ENCODE measurements at regions not wholly inside any gene's neighbourhood (a gene's known extent, or its start where the extent isn't known, plus 50 kb on each side); places are given as distances from the start of the nearest gene placed in this dataset.

DNA sequence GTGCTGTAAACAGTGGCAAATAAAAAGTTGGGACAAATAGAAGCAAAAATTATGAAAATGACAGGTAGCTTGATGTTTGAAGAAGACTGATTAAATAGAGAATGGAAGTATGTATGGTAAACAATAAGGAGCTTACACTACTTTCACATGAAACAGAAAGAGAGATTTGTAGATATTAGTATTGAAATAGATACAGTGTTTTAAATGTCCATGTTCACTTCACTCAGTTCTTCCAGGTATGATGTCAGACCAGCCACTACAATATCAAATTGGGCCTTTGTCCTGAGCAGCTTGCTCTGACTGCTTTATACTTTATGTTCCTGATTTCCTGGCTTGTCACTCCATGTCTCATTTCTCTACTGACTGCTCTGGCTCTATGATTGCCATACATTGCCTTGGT is 107.5 kb downstream of the CENPW start:
- no peak for DNase-seq
- Histone ChIP-seq H3K36me3 (no peaks in the 10 kb centered on the region), H3K9me3 (no peaks in the 10 kb centered on the region), H3K4me3 (no peak overlapping the region), H3K27ac (no peak overlapping the region), H3K27me3 (no peaks in the 10 kb centered on the region), H3K4me1 (peaks cover 0 to 4% of the 10 kb centered on the region in 2 donors)
- TF ChIP-seq, protein P1, sequence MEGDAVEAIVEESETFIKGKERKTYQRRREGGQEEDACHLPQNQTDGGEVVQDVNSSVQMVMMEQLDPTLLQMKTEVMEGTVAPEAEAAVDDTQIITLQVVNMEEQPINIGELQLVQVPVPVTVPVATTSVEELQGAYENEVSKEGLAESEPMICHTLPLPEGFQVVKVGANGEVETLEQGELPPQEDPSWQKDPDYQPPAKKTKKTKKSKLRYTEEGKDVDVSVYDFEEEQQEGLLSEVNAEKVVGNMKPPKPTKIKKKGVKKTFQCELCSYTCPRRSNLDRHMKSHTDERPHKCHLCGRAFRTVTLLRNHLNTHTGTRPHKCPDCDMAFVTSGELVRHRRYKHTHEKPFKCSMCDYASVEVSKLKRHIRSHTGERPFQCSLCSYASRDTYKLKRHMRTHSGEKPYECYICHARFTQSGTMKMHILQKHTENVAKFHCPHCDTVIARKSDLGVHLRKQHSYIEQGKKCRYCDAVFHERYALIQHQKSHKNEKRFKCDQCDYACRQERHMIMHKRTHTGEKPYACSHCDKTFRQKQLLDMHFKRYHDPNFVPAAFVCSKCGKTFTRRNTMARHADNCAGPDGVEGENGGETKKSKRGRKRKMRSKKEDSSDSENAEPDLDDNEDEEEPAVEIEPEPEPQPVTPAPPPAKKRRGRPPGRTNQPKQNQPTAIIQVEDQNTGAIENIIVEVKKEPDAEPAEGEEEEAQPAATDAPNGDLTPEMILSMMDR (IDR thresholded peaks at IDR 0.05) = no peak
- no peak for TF ChIP-seq POLR2A (IDR thresholded peaks at IDR 0.05)
- intact Hi-C loops (cut with DNase I; ENCODE audit: low total_unique reads) = no loop called here

DNA sequence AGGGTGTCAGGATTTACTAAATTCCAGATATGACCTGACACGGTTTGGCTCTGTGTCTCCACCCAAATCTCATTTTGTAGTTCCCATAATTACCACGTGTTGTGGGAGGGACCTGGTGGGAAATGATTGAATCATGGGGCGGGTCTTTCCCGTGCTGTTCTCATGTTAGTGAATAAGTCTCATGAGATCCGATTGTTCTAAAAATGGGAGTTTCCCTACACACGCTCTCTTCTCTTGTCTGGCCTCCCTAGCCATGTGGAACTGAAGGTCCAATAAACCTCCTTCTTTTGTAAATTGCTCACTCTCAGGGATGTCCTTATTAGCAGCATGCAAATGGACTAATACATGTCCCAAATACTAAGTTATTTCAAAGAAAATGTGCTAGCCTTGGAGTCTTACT is 121.1 kb downstream of the CENPW start:
- Histone ChIP-seq H3K4me3 (no peak overlapping the region), H3K36me3 (no peaks in the 10 kb centered on the region), H3K27me3 (no peaks in the 10 kb centered on the region), H3K4me1 (no peaks in the 10 kb centered on the region), H3K9me3 (no peaks in the 10 kb centered on the region), H3K27ac (no peak overlapping the region)
- no peak for DNase-seq
- intact Hi-C loops (cut with DNase I; ENCODE audit: low total_unique reads) = no loop called here
- no peak for TF ChIP-seq POLR2A (IDR thresholded peaks at IDR 0.05)
- TF ChIP-seq, protein P1 (IDR thresholded peaks at IDR 0.05) = no peak

DNA sequence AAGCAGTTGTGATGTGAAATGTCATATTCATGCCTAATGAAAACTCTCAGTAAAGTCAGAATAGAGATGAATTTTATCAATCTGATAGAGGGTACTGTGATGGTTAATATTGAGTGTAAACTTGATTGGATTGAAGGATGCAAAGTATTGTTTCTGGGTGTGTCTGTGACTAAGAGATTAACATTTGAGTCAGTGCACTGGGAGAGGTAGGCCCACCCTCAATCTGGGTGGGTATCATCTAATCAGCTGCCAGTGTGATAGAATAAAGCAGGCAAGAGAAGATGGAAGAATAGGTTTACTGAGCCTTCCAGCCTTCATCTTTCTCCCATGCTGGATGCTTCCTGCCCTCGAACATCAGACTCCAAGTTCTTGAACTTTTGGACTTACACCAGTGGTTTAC is 124.3 kb downstream of the CENPW start:
- H3K4me1 ChIP-seq = no peaks in the 10 kb centered on the region
- DNase-seq = no peak
- no peak overlapping the region for H3K4me3 ChIP-seq
- intact Hi-C loops (cut with DNase I; ENCODE audit: low total_unique reads) = no loop called here
- no peaks in the 10 kb centered on the region for H3K9me3 ChIP-seq
- no peak overlapping the region for H3K27ac ChIP-seq
- H3K27me3 ChIP-seq = no peaks in the 10 kb centered on the region
- TF ChIP-seq, protein P1 (IDR thresholded peaks at IDR 0.05) = no peak
- TF ChIP-seq POLR2A (IDR thresholded peaks at IDR 0.05) = no peak
- H3K36me3 ChIP-seq = no peaks in the 10 kb centered on the region

DNA sequence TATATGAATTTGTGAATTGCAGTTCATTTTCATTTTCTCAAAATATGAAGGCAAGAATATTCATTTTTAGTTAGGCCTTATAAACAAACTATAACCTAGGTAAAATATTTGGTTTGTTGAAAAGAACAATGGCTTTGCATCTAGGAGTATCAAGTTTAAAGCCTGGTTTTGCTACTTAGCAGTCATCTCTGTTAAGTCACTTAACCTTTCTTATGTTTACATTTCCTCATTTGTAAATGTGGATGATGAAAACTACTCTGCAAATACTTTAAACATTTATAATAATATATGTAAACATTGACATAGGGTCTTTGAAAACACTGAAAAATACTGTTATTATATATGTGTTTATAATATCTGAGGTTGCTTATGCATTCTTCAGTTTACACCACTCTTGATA is 135.5 kb downstream of the CENPW start:
- H3K4me1 ChIP-seq = no peaks in the 10 kb centered on the region
- H3K27me3 ChIP-seq = no peaks in the 10 kb centered on the region
- no peak for TF ChIP-seq POLR2A (IDR thresholded peaks at IDR 0.05)
- TF ChIP-seq, protein P1 (IDR thresholded peaks at IDR 0.05) = no peak
- intact Hi-C loops (cut with DNase I; ENCODE audit: low total_unique reads) = no loop called here
- H3K9me3 ChIP-seq = no peaks in the 10 kb centered on the region
- H3K4me3 ChIP-seq = no peak overlapping the region
- no peak overlapping the region for H3K27ac ChIP-seq
- DNase-seq = no peak
- H3K36me3 ChIP-seq = no peaks in the 10 kb centered on the region

DNA sequence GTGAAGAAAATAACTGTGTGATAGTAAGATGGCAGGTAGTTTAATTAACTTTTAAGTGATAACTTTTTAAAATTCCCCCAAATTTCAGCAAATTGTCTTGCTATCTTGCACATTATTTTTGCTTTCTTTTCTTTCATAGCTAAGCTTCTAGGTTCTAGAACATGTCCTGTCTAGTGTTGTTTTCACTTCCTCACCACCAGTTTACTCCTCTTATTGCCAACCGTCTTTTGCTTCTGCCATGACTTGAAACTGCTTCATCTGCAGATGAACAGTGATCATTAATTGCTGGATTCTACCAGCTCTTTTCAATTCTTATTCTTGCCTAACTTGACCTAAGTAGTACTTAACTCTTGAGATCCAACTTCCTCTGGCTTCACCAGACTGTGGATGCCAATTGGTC is 137.8 kb downstream of the CENPW start:
- H3K27ac ChIP-seq = no peak overlapping the region
- H3K4me1 ChIP-seq = no peaks in the 10 kb centered on the region
- no peaks in the 10 kb centered on the region for H3K27me3 ChIP-seq
- intact Hi-C loops (cut with DNase I; ENCODE audit: low total_unique reads) = no loop called here
- no peak for DNase-seq
- no peaks in the 10 kb centered on the region for H3K36me3 ChIP-seq
- H3K4me3 ChIP-seq = no peak overlapping the region
- H3K9me3 ChIP-seq = no peaks in the 10 kb centered on the region
- TF ChIP-seq, protein P1 (IDR thresholded peaks at IDR 0.05) = no peak
- TF ChIP-seq POLR2A (IDR thresholded peaks at IDR 0.05) = no peak
